GM13976 (cell line): ENCODE measurements at regions not wholly inside any gene's neighbourhood (a gene's known extent, or its start where the extent isn't known, plus 50 kb on each side); places are given as distances from the start of the nearest gene placed in this dataset.

Experiments
- DNase-seq: peaks from one replicate; pipeline ENCODE4 v3.0.0; 2012; ENCODE audit warnings: low spot score
- in situ Hi-C: fragments of 300-500 bp; cut with MboI; formaldehyde crosslinking; loops from one replicate; pipeline ENCODE4 v1.12.0; 2022; ENCODE audit warnings: low sequenced_read_pairs, mixed read lengths, inconsistent platforms; ENCODE audit not compliant: unreplicated experiment
- TF ChIP-seq, protein P1 (sequence below): IDR thresholded peaks from 2 replicates; pipeline ENCODE4 v1.5.1; 2012; ENCODE audit warnings: borderline replicate concordance, mild to moderate bottlenecking; ENCODE audit not compliant: insufficient read depth; ENCODE audit errors: extremely low read depth, missing control alignments, control extremely low read depth

DNA sequence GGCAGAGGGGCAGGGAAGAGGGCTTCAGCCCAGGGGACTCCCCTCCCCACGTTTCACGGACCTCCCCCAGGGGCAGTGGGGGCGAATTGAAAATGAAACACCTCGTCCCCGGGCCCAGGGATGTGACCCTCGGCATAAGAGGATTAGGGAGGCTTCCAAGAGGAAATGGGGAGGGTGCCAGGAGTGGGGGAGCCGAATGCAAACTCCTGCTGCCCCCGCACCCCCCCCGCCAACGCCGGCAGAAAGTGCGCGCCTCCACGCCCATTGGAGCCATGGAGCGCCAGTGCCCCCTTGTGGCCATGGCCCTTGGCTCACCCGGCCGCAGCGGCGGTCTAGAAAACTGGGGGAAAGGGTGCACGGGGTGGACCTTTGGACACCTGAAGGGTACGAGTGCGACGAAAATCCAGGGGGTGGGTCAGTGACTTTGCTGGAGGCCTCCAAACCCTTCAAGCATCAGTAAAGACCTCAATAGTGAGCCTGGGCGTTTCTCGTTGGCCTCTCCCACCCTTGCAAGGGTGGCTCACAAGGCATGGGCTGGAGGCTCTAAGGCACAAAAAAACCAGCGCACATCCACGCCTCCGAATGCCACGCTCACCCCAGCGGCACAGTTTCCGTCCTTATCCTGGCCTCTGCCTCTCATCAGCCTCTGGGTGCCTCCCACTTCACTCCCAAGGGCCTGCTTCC, 120.8 kb upstream of the PJA1 start:
- TF ChIP-seq, protein P1, sequence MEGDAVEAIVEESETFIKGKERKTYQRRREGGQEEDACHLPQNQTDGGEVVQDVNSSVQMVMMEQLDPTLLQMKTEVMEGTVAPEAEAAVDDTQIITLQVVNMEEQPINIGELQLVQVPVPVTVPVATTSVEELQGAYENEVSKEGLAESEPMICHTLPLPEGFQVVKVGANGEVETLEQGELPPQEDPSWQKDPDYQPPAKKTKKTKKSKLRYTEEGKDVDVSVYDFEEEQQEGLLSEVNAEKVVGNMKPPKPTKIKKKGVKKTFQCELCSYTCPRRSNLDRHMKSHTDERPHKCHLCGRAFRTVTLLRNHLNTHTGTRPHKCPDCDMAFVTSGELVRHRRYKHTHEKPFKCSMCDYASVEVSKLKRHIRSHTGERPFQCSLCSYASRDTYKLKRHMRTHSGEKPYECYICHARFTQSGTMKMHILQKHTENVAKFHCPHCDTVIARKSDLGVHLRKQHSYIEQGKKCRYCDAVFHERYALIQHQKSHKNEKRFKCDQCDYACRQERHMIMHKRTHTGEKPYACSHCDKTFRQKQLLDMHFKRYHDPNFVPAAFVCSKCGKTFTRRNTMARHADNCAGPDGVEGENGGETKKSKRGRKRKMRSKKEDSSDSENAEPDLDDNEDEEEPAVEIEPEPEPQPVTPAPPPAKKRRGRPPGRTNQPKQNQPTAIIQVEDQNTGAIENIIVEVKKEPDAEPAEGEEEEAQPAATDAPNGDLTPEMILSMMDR: peak; percentile 78
- in situ Hi-C loops: loop anchor here (10.0 kb wide), 1 partner anchor 461 kb away; the partner anchor contains the start of gene EFNB1
- DNase-seq: peak; percentile 81

DNA sequence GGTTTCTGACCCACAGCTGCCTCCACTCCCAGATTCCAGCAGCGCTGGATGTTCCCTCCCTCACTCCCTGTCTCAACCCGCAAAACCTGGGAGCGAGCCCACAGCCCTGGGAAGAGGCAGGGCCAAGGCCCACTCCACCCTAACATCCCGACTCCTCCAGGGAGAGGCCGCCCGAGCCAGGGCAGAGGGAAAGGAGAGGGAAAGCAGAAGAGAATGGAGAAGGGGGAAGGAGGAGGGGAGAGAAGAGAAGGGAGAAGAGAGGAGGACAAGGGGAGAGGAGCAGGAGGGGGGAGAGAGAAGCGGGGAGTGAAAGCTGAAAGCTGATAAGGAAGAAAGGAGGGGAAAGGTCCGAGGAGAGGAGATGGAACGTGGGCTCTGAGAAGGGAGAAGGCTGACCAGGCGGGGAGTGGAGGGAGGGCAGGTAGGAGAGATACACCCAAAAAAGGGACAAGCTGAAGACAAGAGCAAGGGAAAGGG, 120.2 kb upstream of the PJA1 start:
- TF ChIP-seq, protein P1: no peak

DNA sequence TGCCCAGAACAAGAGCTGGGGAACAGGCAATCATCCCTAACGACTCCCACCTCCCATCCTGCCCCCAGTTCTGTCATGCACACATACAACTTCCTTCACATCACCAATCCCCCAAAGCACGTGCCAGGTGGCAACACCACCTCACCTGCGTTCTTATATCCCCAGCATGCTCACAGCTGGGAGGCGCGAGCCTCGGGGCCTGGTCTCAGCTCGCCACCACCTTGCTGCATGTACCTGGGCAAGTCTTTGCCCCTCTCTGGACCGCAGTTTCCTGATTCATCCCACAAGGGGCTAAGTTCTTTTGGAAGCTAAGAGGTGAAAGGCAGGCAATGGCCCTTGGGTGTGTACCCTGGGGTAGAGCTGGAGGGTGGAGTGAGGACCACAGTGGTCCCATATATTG, 119.2 kb upstream of the PJA1 start:
- TF ChIP-seq, protein P1: no peak
- in situ Hi-C loops: loop anchor here (10.0 kb wide), 1 partner anchor 460 kb away; the partner anchor contains the start of gene EFNB1
- no peak for DNase-seq

More for the DNA sequence above, 120.2 kb upstream of the PJA1 start:
- in situ Hi-C loops: loop anchor here (10.0 kb wide), 1 partner anchor 461 kb away; the partner anchor contains the start of gene EFNB1
- DNase-seq: no peak

DNA sequence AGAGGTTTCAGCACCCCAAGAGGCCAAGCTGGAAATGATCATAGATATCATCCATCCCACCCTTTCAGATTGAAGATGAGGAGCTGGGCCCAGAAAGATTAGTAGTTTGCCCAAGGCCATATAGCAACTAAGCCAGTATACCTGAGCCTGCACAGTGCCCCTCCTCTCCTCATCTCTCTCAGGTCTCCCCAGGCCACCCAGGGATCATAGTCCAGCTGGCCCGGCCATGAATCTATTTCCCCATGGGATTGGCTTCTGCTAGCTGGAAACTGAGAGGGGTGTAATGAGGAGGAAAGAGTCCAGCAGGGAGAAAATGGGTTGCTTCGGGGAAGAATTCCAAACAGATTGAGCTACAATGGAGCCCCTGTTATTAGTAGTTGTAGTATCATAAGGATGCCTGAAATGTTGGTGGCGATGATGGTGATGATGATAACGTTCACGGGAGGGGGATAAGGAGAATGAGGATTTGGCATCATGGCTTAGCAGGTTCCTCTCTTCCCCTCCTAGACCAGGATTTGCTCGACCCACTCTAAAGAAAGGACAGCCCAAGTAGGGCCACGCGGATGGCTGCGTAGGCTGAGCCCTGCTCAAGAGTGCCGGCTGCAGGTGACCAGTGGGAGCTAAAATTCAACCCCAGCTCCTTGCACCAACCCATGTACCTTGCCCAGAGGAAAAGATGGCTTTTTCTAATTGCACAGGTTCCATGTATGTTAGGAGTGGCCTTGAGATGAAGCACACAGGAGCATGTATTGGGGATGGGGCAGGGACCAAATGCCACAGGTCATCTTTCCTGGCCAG, 117.8 kb upstream of the PJA1 start:
- in situ Hi-C loops: loop anchor here (10.0 kb wide), 1 partner anchor 458 kb away; the partner anchor contains the start of gene EFNB1

DNA sequence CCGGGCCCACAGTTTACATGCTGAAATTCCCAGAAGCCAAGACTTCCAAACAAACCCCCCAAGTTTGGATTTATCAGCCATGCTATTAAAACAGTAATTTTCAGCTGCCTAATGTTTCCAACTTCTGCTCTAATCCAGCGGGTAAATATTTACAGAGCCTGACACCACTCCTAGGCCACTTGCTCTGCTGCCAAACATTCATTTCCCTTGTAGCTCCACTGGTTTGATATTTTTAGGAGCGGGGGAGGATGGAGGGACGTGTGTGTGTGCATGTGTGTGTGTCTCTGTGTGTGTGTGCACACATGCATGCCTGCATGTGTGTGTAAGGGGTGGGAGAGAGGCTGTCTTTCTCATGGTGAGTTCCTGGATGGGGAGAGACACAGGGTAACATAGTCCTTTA, 115.7 kb upstream of the PJA1 start:
- TF ChIP-seq, protein P1: no peak
- in situ Hi-C loops: loop anchor here (10.0 kb wide), 1 partner anchor 456 kb away; the partner anchor contains the start of gene EFNB1
- no peak for DNase-seq

More for the DNA sequence above, 117.8 kb upstream of the PJA1 start:
- no peak for DNase-seq
- TF ChIP-seq, protein P1: no peak

DNA sequence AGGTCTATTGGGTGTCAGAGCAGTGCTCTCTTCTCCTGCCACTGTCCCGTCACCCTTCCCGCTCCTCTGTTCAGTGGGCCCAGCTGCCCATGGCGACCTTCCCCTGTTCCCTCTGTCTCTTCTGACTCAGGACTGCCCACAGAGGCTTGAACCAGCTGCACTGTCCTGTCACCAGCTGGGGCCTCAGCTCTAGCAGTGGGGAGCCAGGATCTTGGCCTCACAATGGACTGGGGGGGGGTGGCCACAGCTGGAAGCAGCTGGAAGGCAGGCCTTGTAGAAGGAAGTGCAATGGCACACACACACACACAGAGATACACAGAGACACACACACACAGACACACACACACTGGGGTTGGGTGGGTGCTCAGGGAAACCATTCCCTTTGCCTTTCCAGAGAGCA, 114.0 kb upstream of the PJA1 start:
- in situ Hi-C loops: no loop called here
- no peak for DNase-seq
- TF ChIP-seq, protein P1: no peak
